AG10803 (cell line): ENCODE measurements at regions not wholly inside any gene's neighbourhood (a gene's known extent, or its start where the extent isn't known, plus 50 kb on each side); places are given as distances from the start of the nearest gene placed in this dataset.

Experiments used
- DNase-seq: peaks from one replicate; pipeline ENCODE4 v3.0.0; 2010; ENCODE audit warnings: low read depth
- H3K4me3 ChIP-seq: 2 replicates; pipeline ENCODE4 v1.5.1; 2011; ENCODE audit warnings: mild to moderate bottlenecking, low read length, control low read depth
- TF ChIP-seq, protein P1 (sequence below): conservative IDR thresholded peaks from 2 replicates; pipeline ENCODE4 v1.5.1; 2011; ENCODE audit warnings: mild to moderate bottlenecking, low read length, control low read depth, inconsistent platforms

DNA sequence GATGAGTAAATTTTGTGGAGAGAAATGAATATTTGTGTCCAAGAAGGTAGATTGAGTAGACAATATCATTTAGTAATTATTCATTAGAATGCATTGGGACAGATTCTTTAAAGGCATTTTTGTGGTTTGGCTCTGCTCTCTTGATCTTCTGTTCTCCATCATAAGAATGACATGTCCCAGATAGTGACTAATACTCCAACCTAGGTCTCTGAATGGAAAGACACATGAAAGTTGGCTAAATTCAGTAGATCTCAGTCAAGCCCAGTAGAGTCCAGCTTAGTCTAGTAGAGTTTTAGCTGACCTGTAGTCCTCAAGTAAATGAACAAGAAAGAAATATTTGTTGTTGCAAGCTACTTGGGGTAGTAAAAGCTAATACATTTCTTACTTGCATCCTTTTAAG lies 61.8 kb upstream of the DNAH14 start:
- TF ChIP-seq, protein P1, sequence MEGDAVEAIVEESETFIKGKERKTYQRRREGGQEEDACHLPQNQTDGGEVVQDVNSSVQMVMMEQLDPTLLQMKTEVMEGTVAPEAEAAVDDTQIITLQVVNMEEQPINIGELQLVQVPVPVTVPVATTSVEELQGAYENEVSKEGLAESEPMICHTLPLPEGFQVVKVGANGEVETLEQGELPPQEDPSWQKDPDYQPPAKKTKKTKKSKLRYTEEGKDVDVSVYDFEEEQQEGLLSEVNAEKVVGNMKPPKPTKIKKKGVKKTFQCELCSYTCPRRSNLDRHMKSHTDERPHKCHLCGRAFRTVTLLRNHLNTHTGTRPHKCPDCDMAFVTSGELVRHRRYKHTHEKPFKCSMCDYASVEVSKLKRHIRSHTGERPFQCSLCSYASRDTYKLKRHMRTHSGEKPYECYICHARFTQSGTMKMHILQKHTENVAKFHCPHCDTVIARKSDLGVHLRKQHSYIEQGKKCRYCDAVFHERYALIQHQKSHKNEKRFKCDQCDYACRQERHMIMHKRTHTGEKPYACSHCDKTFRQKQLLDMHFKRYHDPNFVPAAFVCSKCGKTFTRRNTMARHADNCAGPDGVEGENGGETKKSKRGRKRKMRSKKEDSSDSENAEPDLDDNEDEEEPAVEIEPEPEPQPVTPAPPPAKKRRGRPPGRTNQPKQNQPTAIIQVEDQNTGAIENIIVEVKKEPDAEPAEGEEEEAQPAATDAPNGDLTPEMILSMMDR = no peak
- no peak overlapping the region for H3K4me3 ChIP-seq
- peak; percentile 14 for DNase-seq

DNA sequence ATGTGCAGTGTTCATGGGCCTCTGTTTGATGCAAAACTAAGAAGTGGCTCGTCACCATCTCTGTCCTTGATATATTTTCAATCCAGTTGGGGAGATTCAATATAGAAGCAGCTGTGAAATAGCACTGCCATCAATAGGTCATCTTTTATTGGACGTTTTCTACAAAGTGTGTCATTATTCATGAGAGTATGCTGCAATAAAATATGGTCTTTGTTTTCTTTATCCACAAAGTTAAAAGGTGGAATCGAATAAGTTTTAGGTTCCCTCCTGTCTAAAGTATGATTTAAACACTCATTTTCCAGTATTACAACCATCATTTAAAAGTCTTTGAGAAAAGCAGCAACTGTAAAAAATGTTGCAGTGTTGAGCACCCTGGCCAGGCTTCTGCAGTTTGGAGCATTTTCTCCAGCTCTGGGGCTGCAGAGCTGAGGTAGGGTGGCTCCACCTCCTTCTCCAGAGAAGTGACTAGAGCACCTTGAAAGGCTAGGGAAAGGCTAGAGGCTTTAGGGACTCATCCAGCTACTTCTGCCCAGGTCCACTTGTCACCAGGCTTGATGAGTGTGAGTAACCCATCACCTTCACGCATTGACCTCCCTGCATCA lies 56.5 kb upstream of the DNAH14 start:
- H3K4me3 ChIP-seq = no peak overlapping the region
- DNase-seq = no peak

DNA sequence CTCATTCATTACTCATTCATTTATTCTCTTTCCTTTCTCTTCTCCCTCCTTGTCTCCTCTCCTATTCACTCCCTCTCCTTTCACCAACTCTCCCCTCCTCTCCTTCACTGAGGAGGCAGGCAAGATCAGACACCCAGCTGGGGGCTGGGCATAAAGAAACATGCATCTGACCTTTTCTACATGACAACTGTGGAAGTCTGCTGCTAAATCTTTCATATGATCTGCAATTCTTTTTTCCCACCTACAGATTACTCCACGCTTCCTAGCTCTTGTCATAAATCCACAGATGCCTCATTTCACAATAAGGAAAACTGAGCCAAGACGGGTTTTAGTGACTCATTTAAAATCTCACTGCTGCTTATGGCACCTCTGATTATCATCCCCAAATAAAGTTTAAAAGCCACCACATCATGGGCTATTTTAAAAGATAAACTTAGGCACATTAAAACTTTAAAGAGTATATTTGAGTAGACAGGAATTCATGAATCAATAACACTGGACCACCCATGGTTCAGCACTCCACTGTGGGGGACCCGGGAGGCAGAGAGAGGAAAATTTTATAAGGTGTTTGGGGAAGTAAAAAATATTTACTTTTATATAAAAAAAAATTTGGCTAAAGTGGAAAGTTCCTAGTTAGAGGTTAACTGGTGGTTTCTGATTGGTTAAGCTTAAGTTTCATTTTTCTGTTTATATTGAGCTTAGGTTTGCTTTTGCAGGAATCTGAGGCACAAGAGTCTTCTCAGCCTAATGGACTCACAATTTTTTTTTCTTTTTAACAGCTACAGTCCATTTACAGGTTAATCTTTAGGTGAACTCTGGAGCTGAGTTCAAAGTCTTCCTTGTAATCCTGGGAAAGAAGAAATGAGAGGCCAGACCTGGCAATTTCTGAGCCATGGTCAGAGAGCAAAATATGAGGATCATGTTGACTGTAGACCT lies 55.8 kb upstream of the DNAH14 start:
- TF ChIP-seq, protein P1 = no peak
- H3K4me3 ChIP-seq = no peak overlapping the region
- peak; percentile 73 for DNase-seq

More for the DNA sequence above, 56.5 kb upstream of the DNAH14 start:
- TF ChIP-seq, protein P1 = no peak

DNA sequence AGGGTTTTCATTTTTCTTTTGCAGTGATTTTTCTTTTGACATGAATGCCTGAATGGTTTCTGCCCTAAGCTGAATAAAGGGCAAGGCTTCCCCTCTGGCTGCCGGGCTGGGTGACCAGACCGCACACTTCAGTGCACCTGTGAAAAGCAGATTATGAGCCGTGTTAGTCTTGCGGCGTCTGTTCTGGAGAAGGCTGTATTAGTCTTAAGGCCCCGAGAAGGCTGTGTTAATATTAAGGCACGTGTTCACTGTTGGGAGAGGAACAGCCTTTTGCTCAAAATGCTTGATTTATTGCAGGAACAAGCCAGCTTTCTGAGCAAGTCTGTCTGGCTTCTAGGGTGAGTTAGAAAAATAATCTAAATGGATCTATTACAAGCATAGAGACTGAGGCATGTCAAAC lies 54.7 kb upstream of the DNAH14 start:
- TF ChIP-seq, protein P1 = no peak
- no peak for DNase-seq
- H3K4me3 ChIP-seq = no peak overlapping the region

DNA sequence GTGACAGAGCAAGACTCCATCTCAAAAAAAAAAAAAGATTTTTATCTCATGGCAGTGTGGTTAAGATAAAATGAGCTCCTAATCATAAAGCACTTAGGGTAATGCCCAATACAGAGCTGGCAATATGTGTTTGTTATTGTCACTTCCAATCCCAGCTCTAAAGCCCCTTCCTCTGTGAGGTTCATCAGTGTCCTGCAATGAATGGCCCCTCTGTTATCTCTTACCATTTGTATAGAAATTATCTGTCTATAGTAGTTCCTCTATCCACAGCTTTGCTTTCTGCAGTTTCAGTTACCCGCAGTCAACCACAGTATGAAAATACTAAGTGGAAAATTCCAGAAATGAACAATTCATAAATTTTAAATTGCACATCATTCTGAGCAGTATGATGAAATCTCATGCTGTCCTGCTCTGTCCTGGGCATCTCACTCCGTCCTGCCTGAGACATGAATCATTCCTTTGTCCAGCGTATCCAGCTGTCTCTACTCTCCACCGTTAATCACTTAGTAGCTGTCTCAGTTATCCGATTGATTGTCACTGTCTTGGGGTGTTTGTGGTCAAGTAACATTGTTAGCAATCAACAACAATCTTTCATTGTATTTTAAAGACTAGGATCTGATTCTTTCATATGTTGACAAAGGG lies 50.2 kb upstream of the DNAH14 start:
- no peak overlapping the region for H3K4me3 ChIP-seq
- TF ChIP-seq, protein P1 = no peak
- peak; percentile 79 for DNase-seq
